Sigmoid colon (tissue), 6 donors: ENCODE measurements at regions not wholly inside any gene's neighbourhood (a gene's known extent, or its start where the extent isn't known, plus 50 kb on each side); places are given as distances from the start of the nearest gene placed in this dataset.
"Not testable (repeated sequence)": the region's sequence is repeated elsewhere in the genome, so short reads cannot be mapped to it uniquely, and the experiment has no call there.

Experiments
- DNase-seq: peaks from one replicate; pipeline ENCODE4 v3.0.0-alpha.2; 2019
- H3K27ac ChIP-seq, 4 donors: fragments of 200-600 bp; sonication (generic); one replicate each; pipeline ENCODE4 v1.5.1; 2016 to 2019; ENCODE audit warnings: mild to moderate bottlenecking in 1 of 4
- H3K27me3 ChIP-seq, 3 donors: fragments of 200-600 bp; sonication (generic); one replicate each; pipeline ENCODE4 v1.5.1; 2019; ENCODE audit warnings: mild to moderate bottlenecking in 1 of 3
- H3K36me3 ChIP-seq, 4 donors: fragments of 200-600 bp; sonication (generic); one replicate each; pipeline ENCODE4 v1.5.1; 2016 to 2019
- H3K4me1 ChIP-seq, 4 donors: fragments of 200-600 bp; sonication (generic); one replicate each; pipeline ENCODE4 v1.5.1; 2017 to 2019
- H3K4me3 ChIP-seq, 4 donors: fragments of 200-600 bp; sonication (generic); one replicate each; pipeline ENCODE4 v1.5.1; 2017 to 2019; ENCODE audit warnings: mild to moderate bottlenecking in 2 of 4, moderate library complexity in 1 of 4
- H3K9me3 ChIP-seq, 4 donors: fragments of 200-600 bp in 3 of 4; sonication (generic) in 3 of 4; one replicate each; pipeline versions ENCODE4 v1.5.1 to v1.6.1; 2013 to 2019
- CTCF ChIP-seq, 4 experiments: fragments of 450-650 bp in 3 of 4; fragments of 200-600 bp in 1 of 4; IDR thresholded peaks; one replicate each; pipeline ENCODE4 v1.5.1; 2016 to 2019; ENCODE audit warnings: antibody characterized with exemption in 4 of 4, mild to moderate bottlenecking in 3 of 4, moderate library complexity in 2 of 4
- EP300 ChIP-seq, 4 donors: sonication (generic); formaldehyde crosslinking; IDR thresholded peaks; one replicate each; pipeline ENCODE4 v1.6.1; 2017; ENCODE audit warnings: antibody characterized with exemption in 4 of 4
- POLR2A ChIP-seq, 2 donors: fragments of 450-650 bp; IDR thresholded peaks; one replicate each; pipeline ENCODE4 v1.6.1; 2016; ENCODE audit warnings: antibody characterized with exemption in 2 of 2, mild to moderate bottlenecking in 2 of 2, moderate library complexity in 2 of 2
- POLR2AphosphoS5 ChIP-seq, 4 donors: sonication (generic); formaldehyde crosslinking; IDR thresholded peaks; one replicate each; pipeline ENCODE4 v1.6.1; 2017; ENCODE audit warnings: antibody characterized with exemption in 4 of 4
- WGBS, 2 donors: extraction: QIAGEN DNeasy Blood & Tissue Kit; methylation state at CpG; one replicate each; pipeline ENCODE4 v1.1.7; 2013; 5-methylcytosine and 5-hydroxymethylcytosine counted together
- intact Hi-C: fragments of 100-400 bp; cut with DNase I; formaldehyde crosslinking; loops from one replicate; pipeline ENCODE4 v1.15.1; 2023
- donor health status: healthy with polysubstance abuse.
- donor health status: healthy.

DNA sequence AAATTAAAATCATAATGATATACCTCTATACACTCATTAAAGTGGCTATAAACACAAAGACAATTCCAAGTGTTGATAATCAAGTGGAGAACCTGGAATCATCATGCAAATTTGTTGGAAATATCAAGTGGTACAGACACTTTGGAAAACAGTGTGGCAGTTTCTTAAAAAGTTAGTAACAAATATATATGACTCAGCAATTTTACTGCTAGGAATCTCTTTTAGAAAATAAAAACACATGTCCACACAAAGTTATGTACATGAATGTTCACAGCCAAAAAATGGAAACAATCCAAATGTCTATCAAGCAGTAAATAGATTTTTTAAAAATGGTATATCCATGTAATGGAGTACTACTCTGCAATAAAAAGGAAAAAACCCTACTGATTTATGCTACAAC is 375.6 kb downstream of the HLX start:
- H3K4me3 ChIP-seq, result no peak overlapping the region
- H3K4me1 ChIP-seq, result no peaks in the 10 kb centered on the region
- H3K27me3 ChIP-seq, result no peaks in the 10 kb centered on the region
- TF ChIP-seq POLR2A (IDR thresholded peaks at IDR 0.05), result no peak
- DNase-seq, result no peak
- intact Hi-C loops, result no loop called here
- no peaks in the 10 kb centered on the region for H3K36me3 ChIP-seq
- H3K27ac ChIP-seq, result no peak overlapping the region
- H3K9me3 ChIP-seq, result peaks cover 0 to 4% (median 0%) of the 10 kb centered on the region in 4 donors

DNA sequence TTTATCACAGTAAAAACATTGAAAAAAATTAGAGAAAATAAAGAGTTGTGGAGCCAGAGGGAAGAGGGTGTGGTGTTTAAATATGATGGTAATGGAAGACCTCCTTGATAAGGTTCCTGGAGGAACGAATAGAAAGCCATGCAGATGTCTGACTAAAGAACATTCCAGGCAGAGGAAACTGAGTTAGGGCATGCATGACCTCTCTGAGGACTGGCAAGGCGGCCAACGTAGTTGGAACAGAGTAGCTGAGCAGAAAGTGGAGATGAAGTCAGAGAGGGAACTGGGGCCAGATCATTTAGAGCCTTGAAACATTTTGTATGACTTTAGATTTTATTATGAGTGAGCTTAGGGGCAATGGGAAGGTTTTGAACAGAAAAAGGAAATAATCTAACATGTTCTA is 377.5 kb downstream of the HLX start:
- Histone ChIP-seq H3K9me3 (peaks cover 0 to 4% (median 0%) of the 10 kb centered on the region in 4 donors), H3K27ac (no peak overlapping the region), H3K4me1 (no peaks in the 10 kb centered on the region), H3K27me3 (no peaks in the 10 kb centered on the region), H3K36me3 (no peaks in the 10 kb centered on the region), H3K4me3 (no peak overlapping the region)
- intact Hi-C loops, result no loop called here
- no peak for TF ChIP-seq CTCF (IDR thresholded peaks at IDR 0.05)
- no peak for TF ChIP-seq POLR2A (IDR thresholded peaks at IDR 0.05)
- WGBS, 2 donors, result 74 to 84% methylated on average over 3 of the region's 3 CpGs
- DNase-seq, result no peak

- intact Hi-C loops, result not testable (repeated sequence)
- 83 to 100% methylated on average over 1 of the region's 1 CpG for WGBS, 2 donors
Measured at GRCh38 chr1:221257548-221257947, 378.3 kb downstream of the HLX start.

DNA sequence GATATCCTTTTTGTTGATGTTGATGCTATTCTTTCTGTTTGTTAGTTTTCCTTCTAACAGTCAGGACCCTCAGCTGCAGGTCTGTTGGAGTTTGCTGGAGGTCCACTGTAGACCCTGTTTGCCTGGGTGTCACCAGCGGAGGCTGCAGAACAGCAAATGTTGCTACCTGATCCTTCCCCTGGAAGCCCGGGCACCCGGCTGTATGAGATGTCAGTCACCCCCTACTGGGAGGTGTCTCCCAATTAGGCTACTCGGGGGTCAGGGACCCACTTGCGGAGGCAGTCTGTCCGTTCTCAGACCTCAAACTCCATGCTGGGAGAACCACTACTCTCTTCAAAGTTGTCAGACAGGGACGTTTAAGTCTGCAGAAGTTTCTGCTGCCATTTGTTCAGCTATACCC is 383.4 kb downstream of the HLX start:
- H3K9me3 ChIP-seq, H3K27ac ChIP-seq, DNase-seq, H3K4me3 ChIP-seq, H3K36me3 ChIP-seq, H3K27me3 ChIP-seq, H3K4me1 ChIP-seq: not testable (repeated sequence)
- WGBS, 2 donors, result 89 to 91% methylated on average over 7 of the region's 7 CpGs
- intact Hi-C loops, result loop anchor here (5.0 kb wide), 1 partner anchor 175 kb away; no protein-coding TSS in a partner anchor

More at GRCh38 chr1:221257548-221257947, 378.3 kb downstream of the HLX start:
- H3K4me3 ChIP-seq, H3K27me3 ChIP-seq, DNase-seq, H3K36me3 ChIP-seq, H3K27ac ChIP-seq, H3K9me3 ChIP-seq, H3K4me1 ChIP-seq: not testable (repeated sequence)

DNA sequence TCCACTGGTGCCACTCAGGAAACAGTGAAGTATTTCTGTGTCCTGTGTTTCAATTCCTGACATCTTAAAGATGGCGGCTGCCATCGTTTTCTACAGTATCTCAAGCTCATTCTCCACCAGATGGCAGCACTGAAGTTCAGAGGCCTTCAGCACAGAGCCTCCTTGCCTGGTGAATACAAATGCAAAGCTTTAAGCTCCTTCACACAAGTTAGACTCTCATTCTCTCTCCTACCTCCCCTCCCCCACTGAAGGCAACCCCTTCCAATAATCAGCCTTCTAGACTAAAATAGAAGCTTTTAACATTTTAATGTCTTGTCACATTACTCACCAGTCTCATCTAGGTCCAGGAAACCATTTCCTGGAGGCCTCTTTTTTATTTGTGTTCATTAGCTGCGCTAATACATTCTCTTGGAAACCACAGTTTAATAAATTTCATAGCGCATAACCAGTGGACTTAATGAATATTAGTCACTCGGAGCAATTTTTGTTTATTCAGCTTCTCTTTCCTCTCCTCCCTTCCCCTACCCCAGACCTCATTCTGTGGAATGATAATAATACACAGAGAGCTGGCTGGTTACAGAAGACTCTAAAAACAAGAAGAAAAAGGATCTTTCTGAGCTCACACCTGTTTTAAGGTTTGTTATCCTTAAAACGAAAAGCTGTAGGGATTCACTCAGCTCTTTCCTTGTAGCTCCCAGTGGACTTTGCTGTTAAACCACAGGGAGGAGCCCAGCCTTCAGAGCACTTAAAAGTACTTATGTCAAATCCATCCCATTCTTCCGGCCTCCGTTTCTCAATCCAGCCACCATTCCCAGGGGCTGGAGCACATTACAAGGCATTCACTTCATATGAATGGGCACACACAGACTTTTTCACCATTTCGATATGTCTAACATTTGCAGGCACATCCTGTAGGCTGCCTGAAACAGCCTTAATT is 384.9 kb downstream of the HLX start:
- no peak overlapping the region for H3K4me3 ChIP-seq
- 79 to 84% methylated on average over 9 of the region's 9 CpGs for WGBS, 2 donors
- H3K36me3 ChIP-seq, result no peaks in the 10 kb centered on the region
- H3K27ac ChIP-seq, result peak overlapping the region in 2 of 4 donors; percentile 9 to 51
- intact Hi-C loops, result loop anchor here (5.0 kb wide), 1 partner anchor 173 kb away; no protein-coding TSS in a partner anchor
- H3K9me3 ChIP-seq, result peaks cover 0 to 4% (median 0%) of the 10 kb centered on the region in 4 donors
- peak; percentile 76 for DNase-seq
- H3K27me3 ChIP-seq, result no peaks in the 10 kb centered on the region
- TF ChIP-seq EP300 (IDR thresholded peaks at IDR 0.05) (no peak), CTCF (IDR thresholded peaks at IDR 0.05) (peak; percentile 12 to 38 (median 28))
- peaks cover 0 to 7% (median 4%) of the 10 kb centered on the region in 4 donors for H3K4me1 ChIP-seq

GRCh38 chr1:221264848-221265247 is 385.6 kb downstream of the HLX start:
- Histone ChIP-seq H3K36me3 (no peaks in the 10 kb centered on the region), H3K4me3 (no peak overlapping the region), H3K27ac (no peak overlapping the region), H3K27me3 (no peaks in the 10 kb centered on the region), H3K4me1 (peaks cover 0 to 7% (median 4%) of the 10 kb centered on the region in 4 donors), H3K9me3 (peaks cover 0 to 4% (median 0%) of the 10 kb centered on the region in 4 donors)
- TF ChIP-seq POLR2AphosphoS5 (IDR thresholded peaks at IDR 0.05), result no peak
- no peak for TF ChIP-seq EP300 (IDR thresholded peaks at IDR 0.05)
- no peak for TF ChIP-seq CTCF (IDR thresholded peaks at IDR 0.05)
- no peak for TF ChIP-seq POLR2A (IDR thresholded peaks at IDR 0.05)
- no peak for DNase-seq
- intact Hi-C loops, result loop anchor here (5.0 kb wide), 1 partner anchor 172 kb away; no protein-coding TSS in a partner anchor
- WGBS, 2 donors, result 89 to 91% methylated on average over 5 of the region's 5 CpGs
